H9 (cell line): ENCODE measurements at regions not wholly inside any gene's neighbourhood (a gene's known extent, or its start where the extent isn't known, plus 50 kb on each side); places are given as distances from the start of the nearest gene placed in this dataset.

Experiments
- DNase-seq: peaks from one replicate; pipeline ENCODE4 v3.0.0-alpha.2; 2017
- H2AFZ ChIP-seq: one replicate; pipeline ENCODE4 v1.6.1; 2013; ENCODE audit warnings: mild to moderate bottlenecking, low read length, control low read depth, moderate library complexity
- H2AK5ac ChIP-seq: 2 replicates; pipeline ENCODE4 v1.6.1; 2013; ENCODE audit warnings: low read length, control low read depth, mixed read lengths; ENCODE audit not compliant: insufficient read length
- H2BK120ac ChIP-seq: one replicate; pipeline ENCODE4 v1.6.1; 2013; ENCODE audit warnings: low read depth, mild to moderate bottlenecking, low read length, control low read depth, inconsistent platforms; ENCODE audit not compliant: poor library complexity, severe bottlenecking
- H2BK12ac ChIP-seq: 2 replicates; pipeline ENCODE4 v1.6.1; 2013; ENCODE audit warnings: low read length, control low read depth, mixed read lengths, low read depth; ENCODE audit not compliant: insufficient read length
- H2BK15ac ChIP-seq: 2 replicates; pipeline ENCODE4 v1.6.1; 2013; ENCODE audit warnings: low read depth, low read length, control low read depth
- H2BK20ac ChIP-seq: one replicate; pipeline ENCODE4 v1.6.1; 2013; ENCODE audit warnings: low read depth, mild to moderate bottlenecking, low read length, control low read depth, inconsistent platforms; ENCODE audit not compliant: poor library complexity, severe bottlenecking
- H2BK5ac ChIP-seq: 2 replicates; pipeline ENCODE4 v1.6.1; 2013; ENCODE audit warnings: low read length, control low read depth, mixed read lengths; ENCODE audit not compliant: insufficient read length
- H3K14ac ChIP-seq: 2 replicates; pipeline ENCODE4 v1.6.1; 2013; ENCODE audit warnings: low read length, control low read depth; ENCODE audit not compliant: insufficient read depth
- H3K18ac ChIP-seq: 2 replicates; pipeline ENCODE4 v1.6.1; 2013; ENCODE audit warnings: low read depth, mild to moderate bottlenecking, mixed read lengths, low read length, control low read depth; ENCODE audit not compliant: insufficient read length
- H3K23ac ChIP-seq: 2 replicates; pipeline ENCODE4 v1.6.1; 2013; ENCODE audit warnings: low read length, control low read depth, mixed read lengths, low read depth; ENCODE audit not compliant: insufficient read length
- H3K23me2 ChIP-seq: 2 replicates; pipeline ENCODE4 v1.6.1; 2013; ENCODE audit warnings: low read depth, mild to moderate bottlenecking, mixed read lengths, low read length, control low read depth; ENCODE audit not compliant: insufficient read length, poor library complexity, severe bottlenecking
- H3K27ac ChIP-seq: 2 replicates; pipeline ENCODE4 v1.5.1; 2013; ENCODE audit warnings: low read length, control low read depth, mixed read lengths, low read depth; ENCODE audit not compliant: insufficient read length
- H3K27me3 ChIP-seq: 2 replicates; pipeline ENCODE4 v1.6.1; 2013; ENCODE audit warnings: low read length, control low read depth, inconsistent platforms; ENCODE audit not compliant: insufficient read depth
- H3K4ac ChIP-seq: 2 replicates; pipeline ENCODE4 v1.6.1; 2013; ENCODE audit warnings: low read depth, mild to moderate bottlenecking, control low read depth, inconsistent platforms, low read length, moderate library complexity
- H3K4me1 ChIP-seq: 2 replicates; pipeline ENCODE4 v1.6.1; 2013; ENCODE audit warnings: low read length, control low read depth, inconsistent platforms; ENCODE audit not compliant: insufficient read depth
- H3K4me2 ChIP-seq: 2 replicates; pipeline ENCODE4 v1.6.1; 2013; ENCODE audit warnings: low read length, control low read depth, mixed read lengths; ENCODE audit not compliant: insufficient read length, insufficient read depth
- H3K56ac ChIP-seq: 2 replicates; pipeline ENCODE4 v1.6.1; 2013; ENCODE audit warnings: low read depth, mild to moderate bottlenecking, mixed read lengths, low read length, control low read depth; ENCODE audit not compliant: insufficient read length
- H3K79me1 ChIP-seq: 2 replicates; pipeline ENCODE4 v1.6.1; 2013; ENCODE audit warnings: low read depth, mild to moderate bottlenecking, moderate library complexity, low read length, control low read depth, inconsistent platforms; ENCODE audit not compliant: insufficient read depth, poor library complexity, severe bottlenecking
- H3K79me2 ChIP-seq: 2 replicates; pipeline ENCODE4 v1.6.1; 2013; ENCODE audit warnings: low read length, control low read depth, inconsistent platforms; ENCODE audit not compliant: insufficient read depth
- H3K9ac ChIP-seq: 2 replicates; pipeline ENCODE4 v1.6.1; 2013; ENCODE audit warnings: low read length, control low read depth, mixed read lengths; ENCODE audit not compliant: insufficient read length; ENCODE audit errors: extremely low read depth
- H3K9me3 ChIP-seq: one replicate; pipeline ENCODE4 v1.6.1; 2013; ENCODE audit warnings: low read depth, low read length, inconsistent platforms; ENCODE audit not compliant: control insufficient read depth
- H3T11ph ChIP-seq: one replicate; pipeline ENCODE4 v1.6.1; 2013; ENCODE audit warnings: mild to moderate bottlenecking, low read length, control low read depth, inconsistent platforms
- H4K20me1 ChIP-seq: one replicate; pipeline ENCODE4 v1.6.1; 2013; ENCODE audit not compliant: control insufficient read depth, insufficient read length, insufficient read depth
- H4K5ac ChIP-seq: 2 replicates; pipeline ENCODE4 v1.6.1; 2013; ENCODE audit warnings: low read depth, mild to moderate bottlenecking, mixed read lengths, low read length, control low read depth; ENCODE audit not compliant: insufficient read length
- H4K8ac ChIP-seq: replicated peaks from 2 replicates; pipeline ENCODE4 v1.6.1; 2013; ENCODE audit warnings: low read length, control low read depth, mixed read lengths, low read depth; ENCODE audit not compliant: insufficient read length
- H4K91ac ChIP-seq: 2 replicates; pipeline ENCODE4 v1.6.1; 2013; ENCODE audit warnings: low read depth, mild to moderate bottlenecking, moderate library complexity, mixed read lengths, low read length, control low read depth; ENCODE audit not compliant: insufficient read length
- H3K27ac Mint-ChIP-seq, 3 experiments: 2 replicates in 2 of 3; 3 replicates in 1 of 3; pipeline ENCODE4 v1.8.0; 2020 to 2021; ENCODE audit warnings: mixed read lengths in 3 of 3, mild to moderate bottlenecking in 1 of 3, moderate library complexity in 1 of 3
- H3K27me3 Mint-ChIP-seq: 2 replicates; pipeline ENCODE4 v1.8.0; 2021; ENCODE audit warnings: low read depth, mild to moderate bottlenecking, moderate library complexity, mixed read lengths
- H3K36me3 Mint-ChIP-seq, 3 experiments: 2 replicates in 2 of 3; 3 replicates in 1 of 3; pipeline ENCODE4 v1.8.0; 2020 to 2021; ENCODE audit warnings: low read depth in 3 of 3, mixed read lengths in 3 of 3; ENCODE audit not compliant: insufficient read depth in 1 of 3
- H3K4me1 Mint-ChIP-seq, 2 experiments: 2 replicates each; pipeline ENCODE4 v1.8.0; 2020; ENCODE audit warnings: mixed read lengths in 2 of 2
- H3K4me3 Mint-ChIP-seq, 2 experiments: 2 replicates in 1 of 2; 3 replicates in 1 of 2; pipeline ENCODE4 v1.8.0; 2020 to 2021; ENCODE audit warnings: mild to moderate bottlenecking in 2 of 2, mixed read lengths in 2 of 2, moderate library complexity in 1 of 2
- H3K9me3 Mint-ChIP-seq, 2 experiments: 2 replicates in 1 of 2; 3 replicates in 1 of 2; pipeline ENCODE4 v1.8.0; 2020; ENCODE audit warnings: mild to moderate bottlenecking in 2 of 2, mixed read lengths in 2 of 2, moderate library complexity in 1 of 2
- WGBS: extraction: QIAGEN DNeasy Blood & Tissue Kit; methylation state at CpG from one replicate; pipeline ENCODE4 v1.1.7; 2013; ENCODE audit warnings: missing lambda C conversion rate, low lambda C conversion rate, mixed read lengths; ENCODE audit not compliant: insufficient read length; ENCODE audit errors: extremely low coverage; 5-methylcytosine and 5-hydroxymethylcytosine counted together
- TF ChIP-seq, protein P1 (sequence below): fragments of 200-600 bp; sonication (generic); conservative IDR thresholded peaks from 3 replicates; pipeline ENCODE4 v1.8.0; 2021; ENCODE audit warnings: antibody characterized with exemption, mild to moderate bottlenecking

DNA sequence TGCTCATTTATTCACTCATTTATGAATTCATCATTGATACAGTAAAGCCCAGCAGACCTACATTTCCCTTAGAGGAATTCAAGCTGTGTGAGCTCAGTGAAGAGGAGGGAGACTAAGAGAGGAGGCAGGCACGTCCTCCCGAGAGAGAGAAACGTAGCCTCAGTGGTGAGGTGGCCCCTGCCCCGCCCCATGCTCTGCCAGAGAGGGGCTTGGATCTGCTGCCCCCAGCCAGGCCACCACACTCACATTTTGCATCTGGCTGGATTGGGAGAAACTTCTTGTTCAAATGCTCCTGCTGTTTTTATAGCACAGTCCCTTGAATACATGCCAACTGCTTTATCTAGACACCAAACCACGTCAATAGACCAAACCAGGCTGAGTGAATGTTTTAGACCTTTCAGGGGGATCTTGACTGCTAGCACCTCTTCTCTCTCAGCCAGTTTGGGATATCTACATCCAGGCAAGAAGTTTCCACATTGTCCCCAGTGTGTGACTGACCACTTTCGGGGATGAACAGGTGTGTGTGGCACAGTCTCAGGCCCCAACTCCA is 67.7 kb upstream of the AJAP1 start:
- Histone ChIP-seq H3K56ac (no peak overlapping the region), H3K4ac (no peak overlapping the region), H4K8ac (no peak overlapping the region), H4K5ac (no peak overlapping the region), H4K91ac (no peak overlapping the region), H3K79me2 (no peaks in the 10 kb centered on the region), H3K9ac (no peak overlapping the region), H3K79me1 (no peaks in the 10 kb centered on the region), H3K27me3 (no peaks in the 10 kb centered on the region), H2AFZ (no peak overlapping the region), H3K18ac (no peak overlapping the region), H2BK12ac (no peak overlapping the region), H2BK20ac (no peak overlapping the region), H3K27ac (no peak overlapping the region), H3K14ac (no peak overlapping the region), H3K4me1 (no peaks in the 10 kb centered on the region), H3K4me2 (no peak overlapping the region), H3K23ac (no peak overlapping the region), H2BK15ac (no peak overlapping the region), H3T11ph (no peak overlapping the region), H2BK5ac (no peak overlapping the region), H4K20me1 (no peaks in the 10 kb centered on the region), H2BK120ac (no peak overlapping the region), H2AK5ac (no peak overlapping the region), H3K23me2 (no peaks in the 10 kb centered on the region), H3K9me3 (no peaks in the 10 kb centered on the region)
- Mint-ChIP-seq H3K4me1 (peaks cover 2 to 4% of the 10 kb centered on the region in 2 experiments), H3K36me3 (no peaks in the 10 kb centered on the region), H3K9me3 (no peaks in the 10 kb centered on the region), H3K4me3 (no peak overlapping the region), H3K27ac (no peak overlapping the region), H3K27me3 (peaks cover 27% of the 10 kb centered on the region)
- no peak for DNase-seq
- TF ChIP-seq, protein P1, sequence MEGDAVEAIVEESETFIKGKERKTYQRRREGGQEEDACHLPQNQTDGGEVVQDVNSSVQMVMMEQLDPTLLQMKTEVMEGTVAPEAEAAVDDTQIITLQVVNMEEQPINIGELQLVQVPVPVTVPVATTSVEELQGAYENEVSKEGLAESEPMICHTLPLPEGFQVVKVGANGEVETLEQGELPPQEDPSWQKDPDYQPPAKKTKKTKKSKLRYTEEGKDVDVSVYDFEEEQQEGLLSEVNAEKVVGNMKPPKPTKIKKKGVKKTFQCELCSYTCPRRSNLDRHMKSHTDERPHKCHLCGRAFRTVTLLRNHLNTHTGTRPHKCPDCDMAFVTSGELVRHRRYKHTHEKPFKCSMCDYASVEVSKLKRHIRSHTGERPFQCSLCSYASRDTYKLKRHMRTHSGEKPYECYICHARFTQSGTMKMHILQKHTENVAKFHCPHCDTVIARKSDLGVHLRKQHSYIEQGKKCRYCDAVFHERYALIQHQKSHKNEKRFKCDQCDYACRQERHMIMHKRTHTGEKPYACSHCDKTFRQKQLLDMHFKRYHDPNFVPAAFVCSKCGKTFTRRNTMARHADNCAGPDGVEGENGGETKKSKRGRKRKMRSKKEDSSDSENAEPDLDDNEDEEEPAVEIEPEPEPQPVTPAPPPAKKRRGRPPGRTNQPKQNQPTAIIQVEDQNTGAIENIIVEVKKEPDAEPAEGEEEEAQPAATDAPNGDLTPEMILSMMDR, result no peak
- WGBS, result no CpG with 5 or more reads among the region's 6 CpGs
